ENCODE measurements at regions not wholly inside any gene's neighbourhood (a gene's known extent, or its start where the extent isn't known, plus 50 kb on each side); places are given as distances from the start of the nearest gene placed in this dataset.

- no peak for TF ChIP-seq BACH1 (IDR thresholded peaks at IDR 0.05; ENCODE audit: low read length)
- no peak for TF ChIP-seq MAX (IDR thresholded peaks at IDR 0.05)
- TF ChIP-seq SAP30 (IDR thresholded peaks at IDR 0.05; ENCODE audit: insufficient read depth, insufficient replicate concordance, low read length), result no peak
- TF ChIP-seq CBX8 (IDR thresholded peaks at IDR 0.05; ENCODE audit: borderline replicate concordance, low read depth, low read length), result no peak
- TF ChIP-seq PHF8 (conservative IDR thresholded peaks at IDR 0.05; ENCODE audit: low read depth, low read length), result no peak
- no peak for TF ChIP-seq POLR2A (IDR thresholded peaks at IDR 0.05; ENCODE audit: control extremely low read depth in 1 of 2, low read depth in 2 of 2, low read length in 2 of 2)
- no peak for TF ChIP-seq CTCF (IDR thresholded peaks at IDR 0.05; ENCODE audit: control extremely low read depth in 1 of 3, insufficient read depth in 1 of 3, low read depth in 1 of 3, low read length in 3 of 3)
Measured at GRCh38 chr4:11602606-11603340, 174.1 kb upstream of the HS3ST1 start (continued).
